HEK293 (cell line): ENCODE measurements at regions not wholly inside any gene's neighbourhood (a gene's known extent, or its start where the extent isn't known, plus 50 kb on each side); places are given as distances from the start of the nearest gene placed in this dataset.

Source experiments
- TCF7L2 ChIP-seq: IDR thresholded peaks from 2 replicates; pipeline ENCODE4 v1.6.1; 2011; ENCODE audit warnings: low read depth, mild to moderate bottlenecking, inconsistent platforms, low read length, moderate library complexity, borderline replicate concordance
- ZNF623 ChIP-seq: fragments of 450-650 bp; formaldehyde crosslinking; IDR thresholded peaks from 2 replicates; pipeline ENCODE4 v1.5.1; 2016; ENCODE audit warnings: missing biosample characterization, missing genetic modification characterization
- TF ChIP-seq, protein P1 (sequence below): fragments of 450-650 bp; formaldehyde crosslinking; IDR thresholded peaks from 2 replicates; pipeline ENCODE4 v1.5.1; 2016; ENCODE audit warnings: missing biosample characterization, missing genetic modification characterization

- TF ChIP-seq ZNF623 (tag by site-specific recombination), result no peak
- TF ChIP-seq, protein P1, sequence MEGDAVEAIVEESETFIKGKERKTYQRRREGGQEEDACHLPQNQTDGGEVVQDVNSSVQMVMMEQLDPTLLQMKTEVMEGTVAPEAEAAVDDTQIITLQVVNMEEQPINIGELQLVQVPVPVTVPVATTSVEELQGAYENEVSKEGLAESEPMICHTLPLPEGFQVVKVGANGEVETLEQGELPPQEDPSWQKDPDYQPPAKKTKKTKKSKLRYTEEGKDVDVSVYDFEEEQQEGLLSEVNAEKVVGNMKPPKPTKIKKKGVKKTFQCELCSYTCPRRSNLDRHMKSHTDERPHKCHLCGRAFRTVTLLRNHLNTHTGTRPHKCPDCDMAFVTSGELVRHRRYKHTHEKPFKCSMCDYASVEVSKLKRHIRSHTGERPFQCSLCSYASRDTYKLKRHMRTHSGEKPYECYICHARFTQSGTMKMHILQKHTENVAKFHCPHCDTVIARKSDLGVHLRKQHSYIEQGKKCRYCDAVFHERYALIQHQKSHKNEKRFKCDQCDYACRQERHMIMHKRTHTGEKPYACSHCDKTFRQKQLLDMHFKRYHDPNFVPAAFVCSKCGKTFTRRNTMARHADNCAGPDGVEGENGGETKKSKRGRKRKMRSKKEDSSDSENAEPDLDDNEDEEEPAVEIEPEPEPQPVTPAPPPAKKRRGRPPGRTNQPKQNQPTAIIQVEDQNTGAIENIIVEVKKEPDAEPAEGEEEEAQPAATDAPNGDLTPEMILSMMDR (tag by site-specific recombination), result no peak
- no peak for TF ChIP-seq TCF7L2
Measured at GRCh38 chr7:86999750-87000149, 59.7 kb downstream of the ELAPOR2 start.
